ENCODE measurements at regions not wholly inside any gene's neighbourhood (a gene's known extent, or its start where the extent isn't known, plus 50 kb on each side); places are given as distances from the start of the nearest gene placed in this dataset.

- DNase-seq, result no peak
These were observed 54.5 kb upstream of the C4orf54 start for GRCh38 chr4:99712099-99712498.

- no peak for DNase-seq
These were observed 54.0 kb upstream of the C4orf54 start for GRCh38 chr4:99711657-99712056.

GRCh38 chr4:99710681-99711345, 53.2 kb upstream of the C4orf54 start:
- no peak for DNase-seq

GRCh38 chr4:99710020-99710419, 52.4 kb upstream of the C4orf54 start:
- DNase-seq, result no peak

- no peak for DNase-seq
These were observed 50.9 kb upstream of the C4orf54 start for GRCh38 chr4:99708551-99708950.

Measured in NCI-H1930 (cell line).